ENCODE measurements at regions not wholly inside any gene's neighbourhood (a gene's known extent, or its start where the extent isn't known, plus 50 kb on each side); places are given as distances from the start of the nearest gene placed in this dataset.

DNA sequence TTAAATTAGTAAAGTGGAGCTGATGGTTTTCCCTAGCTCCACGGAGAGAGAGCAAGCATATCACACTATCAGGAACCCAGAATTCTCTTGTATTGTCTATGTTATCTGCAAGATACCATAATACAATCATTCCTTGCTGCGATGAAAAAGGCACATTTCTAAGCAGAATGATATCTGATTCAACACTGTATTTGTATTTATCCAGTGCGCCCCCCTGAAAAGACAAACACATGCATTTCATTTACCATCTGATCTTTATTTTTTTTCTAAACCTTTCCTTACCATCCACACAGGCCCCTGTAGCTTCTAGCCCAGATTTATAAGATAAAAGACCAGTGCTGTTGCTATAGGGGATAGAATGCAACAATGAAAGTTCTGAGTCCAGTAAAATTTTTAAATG, 420.6 kb downstream of the TDRD15 start:
- no peak for DNase-seq (ENCODE audit: low read depth)
- TF ChIP-seq, protein P1, sequence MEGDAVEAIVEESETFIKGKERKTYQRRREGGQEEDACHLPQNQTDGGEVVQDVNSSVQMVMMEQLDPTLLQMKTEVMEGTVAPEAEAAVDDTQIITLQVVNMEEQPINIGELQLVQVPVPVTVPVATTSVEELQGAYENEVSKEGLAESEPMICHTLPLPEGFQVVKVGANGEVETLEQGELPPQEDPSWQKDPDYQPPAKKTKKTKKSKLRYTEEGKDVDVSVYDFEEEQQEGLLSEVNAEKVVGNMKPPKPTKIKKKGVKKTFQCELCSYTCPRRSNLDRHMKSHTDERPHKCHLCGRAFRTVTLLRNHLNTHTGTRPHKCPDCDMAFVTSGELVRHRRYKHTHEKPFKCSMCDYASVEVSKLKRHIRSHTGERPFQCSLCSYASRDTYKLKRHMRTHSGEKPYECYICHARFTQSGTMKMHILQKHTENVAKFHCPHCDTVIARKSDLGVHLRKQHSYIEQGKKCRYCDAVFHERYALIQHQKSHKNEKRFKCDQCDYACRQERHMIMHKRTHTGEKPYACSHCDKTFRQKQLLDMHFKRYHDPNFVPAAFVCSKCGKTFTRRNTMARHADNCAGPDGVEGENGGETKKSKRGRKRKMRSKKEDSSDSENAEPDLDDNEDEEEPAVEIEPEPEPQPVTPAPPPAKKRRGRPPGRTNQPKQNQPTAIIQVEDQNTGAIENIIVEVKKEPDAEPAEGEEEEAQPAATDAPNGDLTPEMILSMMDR (IDR thresholded peaks at IDR 0.05; ENCODE audit: control insufficient read depth, extremely low read depth, insufficient read depth): no peak
- no peak overlapping the region for H3K4me3 ChIP-seq (ENCODE audit: low read depth, low read length)

DNA sequence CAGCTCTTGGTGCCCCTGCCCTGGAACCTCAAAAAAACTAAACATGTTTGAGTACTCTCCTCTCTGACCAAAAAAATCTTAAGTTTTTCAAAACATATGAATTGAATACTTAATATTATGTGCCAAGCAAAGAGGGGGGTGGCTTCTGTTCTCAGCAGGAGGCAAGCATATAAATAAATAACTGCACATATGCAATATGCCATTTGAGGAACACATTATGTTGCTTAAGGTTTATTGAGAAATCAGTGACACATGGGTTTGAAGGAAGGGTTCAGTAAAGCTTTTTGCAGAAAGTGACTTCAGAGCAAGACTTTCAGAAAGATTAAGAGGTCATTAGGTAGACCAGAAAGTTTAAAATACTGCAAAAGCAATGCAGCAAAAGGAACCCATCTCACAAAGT, 429.2 kb downstream of the TDRD15 start:
- TF ChIP-seq, protein P1 (IDR thresholded peaks at IDR 0.05; ENCODE audit: control insufficient read depth, extremely low read depth, insufficient read depth): no peak
- no peak for DNase-seq (ENCODE audit: low read depth)
- no peak overlapping the region for H3K4me3 ChIP-seq (ENCODE audit: low read depth, low read length)

DNA sequence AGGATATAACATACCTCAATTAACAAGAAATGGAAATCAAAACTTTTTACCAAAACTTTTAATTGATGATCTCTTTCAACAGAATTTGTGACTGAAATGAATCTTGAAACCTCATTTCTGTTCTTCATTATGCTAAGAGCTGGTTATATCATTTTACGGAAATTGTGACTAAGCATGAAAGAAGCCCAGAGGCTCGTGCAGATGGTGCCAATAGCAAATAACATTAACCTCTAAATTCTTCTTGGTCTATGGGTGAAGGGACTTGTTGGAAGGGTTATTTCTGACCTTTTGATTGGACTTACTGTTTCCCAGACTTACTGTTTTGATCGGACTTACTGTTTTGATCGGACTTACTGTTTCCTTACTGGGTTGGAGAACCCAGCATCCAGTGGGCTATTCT, 435.6 kb downstream of the TDRD15 start:
- TF ChIP-seq, protein P1 (IDR thresholded peaks at IDR 0.05; ENCODE audit: control insufficient read depth, extremely low read depth, insufficient read depth): no peak
- no peak overlapping the region for H3K4me3 ChIP-seq (ENCODE audit: low read depth, low read length)
- no peak for DNase-seq (ENCODE audit: low read depth)

DNA sequence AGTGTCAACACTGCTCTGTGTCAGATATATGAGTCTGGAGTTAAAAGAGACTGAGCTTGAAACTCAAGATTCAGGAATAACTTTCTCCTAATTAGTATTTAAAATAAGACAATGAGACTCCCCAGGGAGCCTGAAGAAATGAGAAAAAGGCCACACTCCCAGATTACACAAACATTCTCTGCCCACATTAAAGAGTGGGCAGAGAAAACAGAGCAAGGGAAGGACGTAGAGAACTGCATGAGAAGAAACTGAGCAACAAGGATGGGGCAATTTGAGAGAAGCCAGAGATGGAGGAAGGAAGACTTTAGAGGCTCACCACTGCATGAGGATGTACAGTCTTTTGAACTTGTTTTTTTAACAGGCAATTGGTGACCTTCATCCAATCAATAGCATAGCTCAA, 438.2 kb downstream of the TDRD15 start:
- H3K4me3 ChIP-seq (ENCODE audit: low read depth, low read length): no peak overlapping the region
- TF ChIP-seq, protein P1 (IDR thresholded peaks at IDR 0.05; ENCODE audit: control insufficient read depth, extremely low read depth, insufficient read depth): no peak
- no peak for DNase-seq (ENCODE audit: low read depth)

DNA sequence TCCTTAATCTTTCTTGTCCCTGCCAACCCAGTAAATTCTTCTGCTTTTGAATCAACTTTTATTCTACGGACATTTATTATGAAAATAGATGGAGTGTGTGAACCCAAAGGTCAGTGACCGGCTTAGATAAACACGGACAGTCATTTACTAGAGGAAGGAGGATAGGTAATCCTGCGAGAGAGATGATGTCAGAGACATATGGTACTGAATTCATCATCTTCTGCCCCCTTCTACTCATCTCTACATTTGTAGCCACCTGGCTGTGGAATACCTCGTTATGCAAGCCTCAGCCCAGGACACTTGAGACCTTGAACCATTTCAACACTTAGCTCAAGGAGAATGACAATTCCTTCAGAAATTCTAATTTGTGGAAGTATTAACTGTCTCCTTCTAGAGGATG, 443.6 kb downstream of the TDRD15 start:
- no peak overlapping the region for H3K4me3 ChIP-seq (ENCODE audit: low read depth, low read length)
- no peak for DNase-seq (ENCODE audit: low read depth)
- TF ChIP-seq, protein P1 (IDR thresholded peaks at IDR 0.05; ENCODE audit: control insufficient read depth, extremely low read depth, insufficient read depth): no peak

DNA sequence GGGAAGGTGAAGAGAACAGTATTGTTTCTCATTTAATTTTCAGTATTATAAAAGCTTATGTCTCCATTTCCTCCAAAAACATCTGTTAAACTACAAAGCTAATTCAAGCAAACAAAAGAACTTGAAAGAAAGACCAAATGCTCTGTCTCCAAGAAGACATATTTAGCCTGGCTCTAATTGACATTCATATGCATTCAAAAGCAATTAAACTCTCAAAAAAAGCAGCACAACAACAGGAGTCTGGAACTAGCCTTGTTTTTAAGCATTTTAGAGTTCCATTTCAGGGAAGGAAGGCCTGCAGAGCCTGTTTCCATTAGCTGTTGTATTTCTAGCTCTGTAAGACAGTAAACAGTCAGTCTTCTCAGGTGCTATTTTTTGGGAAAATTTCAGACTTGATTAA, 447.9 kb downstream of the TDRD15 start:
- DNase-seq (ENCODE audit: low read depth): no peak
- TF ChIP-seq, protein P1 (IDR thresholded peaks at IDR 0.05; ENCODE audit: control insufficient read depth, extremely low read depth, insufficient read depth): no peak
- no peak overlapping the region for H3K4me3 ChIP-seq (ENCODE audit: low read depth, low read length)

DNA sequence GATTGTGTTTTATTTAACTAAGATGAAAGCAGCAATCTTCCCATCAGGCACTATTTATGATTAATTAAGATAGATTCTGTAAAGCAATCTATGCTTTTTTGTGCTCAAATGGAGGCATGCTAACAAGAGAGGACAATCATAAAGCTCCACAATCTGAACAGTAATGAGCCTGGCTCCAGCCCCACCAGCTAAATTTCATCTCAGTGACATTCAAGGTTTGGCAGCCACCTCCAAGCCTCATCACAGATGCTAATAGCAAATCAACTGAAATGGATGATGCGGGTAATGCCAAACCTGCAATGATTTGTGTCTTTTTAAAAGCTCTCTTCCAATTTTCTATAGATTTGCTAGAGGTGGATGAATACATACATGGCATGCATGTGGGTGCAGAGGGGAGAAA, 456.6 kb downstream of the TDRD15 start:
- DNase-seq (ENCODE audit: low read depth): no peak

More for the DNA sequence above, 456.6 kb downstream of the TDRD15 start:
- H3K4me3 ChIP-seq (ENCODE audit: low read depth, low read length): no peak overlapping the region
- TF ChIP-seq, protein P1 (IDR thresholded peaks at IDR 0.05; ENCODE audit: control insufficient read depth, extremely low read depth, insufficient read depth): no peak

Measured in LNCaP clone FGC (cell line).